Loucy (cell line): ENCODE measurements at regions not wholly inside any gene's neighbourhood (a gene's known extent, or its start where the extent isn't known, plus 50 kb on each side); places are given as distances from the start of the nearest gene placed in this dataset.

ENCODE experiments used
- CTCF ChIP-seq: fragments of 200-600 bp; sonication (generic); conservative IDR thresholded peaks from 2 replicates; pipeline ENCODE4 v1.5.1; 2014; ENCODE audit warnings: mild to moderate bottlenecking, antibody characterized with exemption, low read length
- EZH2phosphoT487 ChIP-seq: fragments of 200-600 bp; IDR thresholded peaks from 2 replicates; pipeline ENCODE4 v1.6.1; 2018; ENCODE audit warnings: antibody characterized with exemption, mild to moderate bottlenecking, moderate library complexity, borderline replicate concordance

GRCh38 chr6:14460556-14460955 is 343.0 kb downstream of the CD83 start:
- TF ChIP-seq CTCF (no peak), EZH2phosphoT487 (no peak)
